ENCODE measurements at regions not wholly inside any gene's neighbourhood (a gene's known extent, or its start where the extent isn't known, plus 50 kb on each side); places are given as distances from the start of the nearest gene placed in this dataset.

DNA sequence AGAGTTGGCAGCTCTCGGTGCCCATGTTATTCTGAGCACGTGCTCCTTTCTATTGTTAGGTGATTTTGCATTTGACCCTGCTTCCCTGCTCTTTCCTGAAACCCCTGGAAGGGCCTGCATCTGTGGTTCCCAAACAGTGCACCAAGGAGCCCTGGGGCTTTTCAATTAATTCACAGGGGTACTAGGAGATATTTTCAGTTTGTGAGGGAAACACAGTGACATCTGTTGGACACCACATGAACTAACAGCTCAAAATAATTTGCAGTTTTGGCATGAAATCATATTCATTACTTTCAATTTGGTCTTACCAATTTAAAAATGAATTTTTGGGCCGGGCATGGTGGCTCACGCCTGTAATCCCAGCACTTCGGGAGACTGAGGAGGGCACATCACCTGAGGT is 156.6 kb downstream of the GATB start:
- peak; percentile 30 for DNase-seq (ENCODE audit: low spot score)
- ChIA-PET CTCF (interaction anchor here (0.6 to 1.6 kb wide), 5 partner anchors 10 to 468 kb away, joined by 3 to 7 read pairs (median 5); no protein-coding TSS in a partner anchor), POLR2A (ENCODE audit: low non-redundant PET) (no interaction called here)
- no peak overlapping the region for H3K27ac ChIP-seq
- TF ChIP-seq, protein P1, sequence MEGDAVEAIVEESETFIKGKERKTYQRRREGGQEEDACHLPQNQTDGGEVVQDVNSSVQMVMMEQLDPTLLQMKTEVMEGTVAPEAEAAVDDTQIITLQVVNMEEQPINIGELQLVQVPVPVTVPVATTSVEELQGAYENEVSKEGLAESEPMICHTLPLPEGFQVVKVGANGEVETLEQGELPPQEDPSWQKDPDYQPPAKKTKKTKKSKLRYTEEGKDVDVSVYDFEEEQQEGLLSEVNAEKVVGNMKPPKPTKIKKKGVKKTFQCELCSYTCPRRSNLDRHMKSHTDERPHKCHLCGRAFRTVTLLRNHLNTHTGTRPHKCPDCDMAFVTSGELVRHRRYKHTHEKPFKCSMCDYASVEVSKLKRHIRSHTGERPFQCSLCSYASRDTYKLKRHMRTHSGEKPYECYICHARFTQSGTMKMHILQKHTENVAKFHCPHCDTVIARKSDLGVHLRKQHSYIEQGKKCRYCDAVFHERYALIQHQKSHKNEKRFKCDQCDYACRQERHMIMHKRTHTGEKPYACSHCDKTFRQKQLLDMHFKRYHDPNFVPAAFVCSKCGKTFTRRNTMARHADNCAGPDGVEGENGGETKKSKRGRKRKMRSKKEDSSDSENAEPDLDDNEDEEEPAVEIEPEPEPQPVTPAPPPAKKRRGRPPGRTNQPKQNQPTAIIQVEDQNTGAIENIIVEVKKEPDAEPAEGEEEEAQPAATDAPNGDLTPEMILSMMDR (conservative IDR thresholded peaks at IDR 0.05; ENCODE audit: low read depth), result peak; percentile 30

DNA sequence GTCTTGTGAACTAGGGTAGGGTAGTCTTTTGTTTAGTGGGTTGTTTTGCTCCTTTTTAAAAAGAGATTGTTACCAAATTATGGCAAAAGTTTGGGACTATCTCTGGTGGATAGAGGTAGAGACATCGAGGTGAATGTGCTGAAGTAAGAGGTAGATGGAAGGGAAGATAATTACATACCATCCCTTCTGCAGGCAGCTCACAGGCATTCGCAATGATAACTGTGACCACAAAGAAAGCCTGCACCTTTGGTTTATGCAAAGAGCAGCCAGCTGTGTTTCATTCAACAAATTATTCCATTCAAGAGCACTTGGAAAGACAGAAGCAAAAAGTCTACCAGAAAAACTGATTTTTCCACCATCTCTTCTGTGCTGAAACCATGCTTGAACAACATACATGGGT is 155.6 kb downstream of the GATB start:
- ChIA-PET POLR2A (ENCODE audit: low non-redundant PET) (no interaction called here), CTCF (interaction anchor here (1.6 kb wide), 1 partner anchor 243 kb away, joined by 3 read pairs; no protein-coding TSS in a partner anchor)
- TF ChIP-seq, protein P1 (conservative IDR thresholded peaks at IDR 0.05; ENCODE audit: low read depth), result no peak
- no peak for DNase-seq (ENCODE audit: low spot score)
- no peak overlapping the region for H3K27ac ChIP-seq

DNA sequence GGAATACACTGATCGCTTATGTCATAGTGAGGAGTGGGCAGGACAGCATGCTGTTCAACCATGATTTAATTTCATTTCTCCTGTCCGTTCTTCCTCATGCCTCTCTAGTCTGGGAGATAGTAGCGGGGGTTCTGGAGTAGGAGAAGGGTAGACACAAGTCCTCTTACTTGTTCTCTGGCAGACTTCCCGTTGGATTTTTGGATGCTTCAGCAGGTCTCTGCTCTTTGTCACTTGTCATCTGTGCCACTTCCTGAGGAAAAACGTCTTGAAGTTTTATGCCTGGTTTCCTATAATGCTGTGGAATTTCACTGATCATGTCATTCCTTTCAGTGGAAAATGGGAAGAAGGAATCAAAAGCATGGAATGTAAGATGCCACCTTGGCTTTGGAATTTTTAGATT is 154.7 kb downstream of the GATB start:
- ChIA-PET POLR2A (ENCODE audit: low non-redundant PET) (no interaction called here), CTCF (no interaction called here)
- DNase-seq (ENCODE audit: low spot score), result no peak
- TF ChIP-seq, protein P1 (conservative IDR thresholded peaks at IDR 0.05; ENCODE audit: low read depth), result no peak
- no peak overlapping the region for H3K27ac ChIP-seq

DNA sequence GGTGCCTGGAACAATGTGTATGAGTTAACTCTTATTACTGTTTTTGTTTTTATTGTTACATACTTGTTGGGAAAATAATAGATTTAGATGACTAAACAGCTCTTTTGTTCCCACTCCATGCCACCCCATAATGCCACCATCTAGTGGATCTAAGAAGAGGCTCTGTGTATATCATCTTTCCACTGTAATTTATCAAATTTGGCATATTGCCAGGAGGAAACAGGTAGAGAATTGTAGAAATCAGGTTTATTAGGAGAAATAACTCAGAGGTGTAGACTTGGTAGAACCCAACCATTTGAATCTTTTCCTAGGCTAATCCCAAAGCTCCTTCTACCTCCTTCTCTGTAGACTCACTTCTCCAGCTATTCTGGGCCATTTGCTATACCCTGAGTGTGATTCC is 150.6 kb downstream of the GATB start:
- ChIA-PET CTCF (interaction anchor here (0.6 kb wide), 1 partner anchor 278 kb away, joined by 3 read pairs; no protein-coding TSS in a partner anchor), POLR2A (ENCODE audit: low non-redundant PET) (no interaction called here)
- DNase-seq (ENCODE audit: low spot score), result no peak
- H3K27ac ChIP-seq, result no peak overlapping the region
- TF ChIP-seq, protein P1 (conservative IDR thresholded peaks at IDR 0.05; ENCODE audit: low read depth), result no peak

DNA sequence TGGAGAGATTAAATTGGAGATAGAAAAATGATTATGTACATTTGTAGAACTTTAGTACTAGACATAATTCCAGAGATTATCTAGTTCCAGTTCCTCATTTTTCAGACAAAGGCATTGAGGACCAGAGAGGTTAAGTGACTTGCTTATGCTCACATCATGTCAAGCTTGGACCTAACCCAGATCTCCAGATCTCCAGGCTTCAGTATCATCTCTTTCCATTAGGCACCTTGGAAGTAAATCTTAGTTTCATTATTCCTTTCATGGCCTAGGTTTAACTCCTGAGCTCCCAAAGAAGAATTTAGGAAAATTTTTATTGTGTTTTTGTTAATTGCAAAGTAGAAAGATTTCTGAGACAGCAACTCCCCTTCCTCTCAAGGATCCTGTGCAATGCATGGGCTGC is 148.8 kb downstream of the GATB start:
- DNase-seq (ENCODE audit: low spot score), result no peak
- TF ChIP-seq, protein P1 (conservative IDR thresholded peaks at IDR 0.05; ENCODE audit: low read depth), result no peak
- H3K27ac ChIP-seq, result no peak overlapping the region
- ChIA-PET POLR2A (ENCODE audit: low non-redundant PET) (no interaction called here), CTCF (interaction anchor here (0.6 kb wide), 1 partner anchor 61 kb away, joined by 3 read pairs; no protein-coding TSS in a partner anchor)

DNA sequence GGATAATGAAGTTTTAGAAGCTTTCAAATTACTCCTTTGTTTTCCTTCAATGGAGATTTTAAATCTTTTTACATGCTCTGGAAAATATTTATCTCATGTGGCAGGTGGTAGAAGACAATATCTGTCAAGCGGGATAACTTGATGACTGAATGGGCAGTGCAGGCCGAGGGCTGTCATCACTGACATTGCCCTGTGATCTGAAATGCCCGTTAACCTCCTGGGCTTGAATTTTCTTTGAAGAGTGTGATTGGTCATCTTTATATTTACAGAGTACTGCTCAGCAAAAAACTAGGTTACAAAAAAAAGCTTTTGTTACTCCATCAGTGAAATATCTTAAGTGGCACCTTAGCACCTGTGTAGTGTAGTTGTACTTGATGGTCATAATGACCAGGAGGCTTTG is 147.5 kb downstream of the GATB start:
- no peak overlapping the region for H3K27ac ChIP-seq
- ChIA-PET POLR2A (ENCODE audit: low non-redundant PET) (no interaction called here), CTCF (interaction anchor here (0.6 kb wide), 1 partner anchor 73 kb away, joined by 3 read pairs; no protein-coding TSS in a partner anchor)
- no peak for DNase-seq (ENCODE audit: low spot score)
- TF ChIP-seq, protein P1 (conservative IDR thresholded peaks at IDR 0.05; ENCODE audit: low read depth), result no peak

Data from RWPE1 (cell line).